Prostate gland (tissue), 2 donors: ENCODE measurements at regions not wholly inside any gene's neighbourhood (a gene's known extent, or its start where the extent isn't known, plus 50 kb on each side); places are given as distances from the start of the nearest gene placed in this dataset.

ENCODE experiments used
- DNase-seq: peaks from one replicate; pipeline ENCODE4 v3.0.0-alpha.2; 2019; ENCODE audit warnings: low spot score
- H3K27ac ChIP-seq, 2 donors: fragments of 200-600 bp; sonication (generic); 2 replicates each; pipeline ENCODE4 v1.5.1; 2017 to 2019
- H3K27me3 ChIP-seq: fragments of 200-600 bp; sonication (generic); replicated peaks from 2 replicates; pipeline ENCODE4 v1.5.1; 2019; ENCODE audit not compliant: insufficient read depth
- H3K36me3 ChIP-seq, 2 donors: fragments of 200-600 bp; sonication (generic); 1 replicate in 1 of 2; 2 replicates in 1 of 2; pipeline versions ENCODE4 v1.5.1 to v1.8.1; 2017 to 2019
- H3K4me1 ChIP-seq: fragments of 200-600 bp; sonication (generic); replicated peaks from 2 replicates; pipeline ENCODE4 v1.5.1; 2019
- H3K4me3 ChIP-seq, 2 donors: fragments of 200-600 bp; sonication (generic); 2 replicates each; pipeline ENCODE4 v1.5.1; 2017 to 2019
- H3K9me3 ChIP-seq: fragments of 200-600 bp; sonication (generic); 2 replicates; pipeline ENCODE4 v1.5.1; 2017
- CTCF ChIP-seq, 4 experiments: fragments of 200-600 bp in 2 of 4; fragments of 450-650 bp in 2 of 4; sonication (generic) in 2 of 4; IDR thresholded peaks; 1 replicate in 3 of 4; 2 replicates in 1 of 4; pipeline ENCODE4 v1.5.1; 2016 to 2019; ENCODE audit warnings: antibody characterized with exemption in 4 of 4, mild to moderate bottlenecking in 2 of 4, moderate library complexity in 2 of 4
- POLR2A ChIP-seq: fragments of 450-650 bp; IDR thresholded peaks from one replicate; pipeline ENCODE4 v1.6.1; 2016; ENCODE audit warnings: antibody characterized with exemption, mild to moderate bottlenecking
- POLR2AphosphoS5 ChIP-seq: sonication (generic); formaldehyde crosslinking; IDR thresholded peaks from one replicate; pipeline ENCODE4 v1.6.1; 2017; ENCODE audit warnings: antibody characterized with exemption
- WGBS: methylation state at CpG from one replicate; pipeline ENCODE4 v1.1.5; 2018; 5-methylcytosine and 5-hydroxymethylcytosine counted together
- intact Hi-C: fragments of 100-400 bp; cut with DNase I; formaldehyde crosslinking; loops from one replicate; pipeline ENCODE4 v1.14.2; 2022

DNA sequence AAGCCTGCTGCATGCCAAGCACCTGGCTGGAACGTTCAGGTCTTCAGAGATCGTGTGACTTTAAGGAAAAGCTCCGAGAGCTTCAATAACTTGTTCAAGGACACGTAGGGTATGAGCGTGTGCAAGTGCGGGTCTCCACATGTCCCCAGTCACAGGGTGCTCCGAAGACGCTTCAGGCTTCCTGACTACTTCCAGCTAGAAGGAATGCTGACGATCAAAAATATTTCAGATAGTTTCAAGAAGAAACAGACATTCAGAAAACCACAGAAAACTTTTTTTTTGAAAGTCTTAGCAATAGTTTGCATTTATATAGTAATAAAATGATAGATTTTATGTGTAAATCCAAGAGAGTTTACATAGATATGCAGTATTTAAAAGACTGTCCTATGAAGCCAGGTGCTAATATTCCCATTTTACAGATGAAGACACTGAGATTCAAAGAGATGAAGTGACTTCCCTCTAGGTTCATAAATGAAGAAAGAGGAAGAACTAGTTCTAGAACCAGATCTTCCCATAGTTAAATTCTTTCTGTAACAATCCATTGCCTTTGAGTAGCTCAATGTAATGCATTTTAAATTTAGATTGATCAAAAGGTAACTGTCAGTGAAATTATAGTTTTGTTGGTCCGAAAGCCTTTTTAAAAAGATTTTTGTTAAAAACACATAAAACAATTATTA, 247.6 kb downstream of the MYLK4 start:
- TF ChIP-seq POLR2AphosphoS5 = no peak
- Histone ChIP-seq H3K27ac (no peak overlapping the region), H3K9me3 (no peaks in the 10 kb centered on the region)

DNA sequence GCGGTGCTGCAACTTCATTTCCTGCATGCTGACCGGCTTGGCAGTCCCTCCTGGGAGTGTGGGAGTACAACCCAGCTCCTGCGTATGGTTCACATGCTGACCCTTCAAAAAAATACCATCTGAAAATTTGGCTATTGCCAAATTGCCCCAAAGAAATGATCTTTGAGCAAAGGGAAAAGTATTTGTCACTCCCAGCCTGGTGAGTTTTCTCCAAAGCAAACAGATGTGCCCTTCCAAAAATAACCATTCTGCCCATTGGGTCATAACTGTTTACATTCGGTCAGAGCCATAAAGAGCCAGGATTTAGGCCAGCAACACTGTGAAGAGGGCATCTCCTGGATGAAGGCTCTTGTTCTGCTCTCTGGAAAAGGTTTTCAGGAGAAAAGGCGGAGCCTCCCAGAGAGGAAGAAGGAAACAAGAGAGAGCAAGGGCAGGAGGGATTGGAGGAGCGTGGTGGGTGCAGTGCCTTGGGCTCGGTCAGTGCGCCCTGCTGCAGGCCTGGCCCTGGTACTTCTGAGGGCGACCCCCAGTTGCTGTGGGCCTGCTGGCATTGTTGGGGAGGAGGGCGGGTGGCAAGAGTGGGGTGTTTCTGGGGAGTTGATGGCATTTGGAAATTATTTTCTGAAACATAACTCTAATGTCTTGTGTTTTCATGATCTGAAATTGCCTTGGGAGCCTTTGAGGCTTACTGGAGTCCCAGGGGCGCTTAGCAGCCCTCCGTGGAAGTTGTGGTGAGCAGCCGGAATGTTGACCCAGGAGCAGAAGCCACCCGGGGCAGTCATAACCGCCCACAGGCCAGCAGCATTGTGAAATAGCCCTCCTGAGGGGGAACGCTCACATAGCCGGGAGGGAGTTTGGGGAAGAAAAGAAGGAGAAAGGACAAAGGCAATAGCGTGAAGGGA, 248.4 kb downstream of the MYLK4 start:
- WGBS = 69% methylated on average over 17 of the region's 18 CpGs
- Histone ChIP-seq H3K36me3 (no peaks in the 10 kb centered on the region), H3K9me3 (no peaks in the 10 kb centered on the region), H3K27ac (no peak overlapping the region), H3K4me3 (no peak overlapping the region), H3K27me3 (no peaks in the 10 kb centered on the region), H3K4me1 (no peaks in the 10 kb centered on the region)
- TF ChIP-seq POLR2A (no peak), POLR2AphosphoS5 (no peak), CTCF (IDR thresholded peaks at IDR 0.05) (no peak)
- DNase-seq = no peak
- intact Hi-C loops = no loop called here

More for the DNA sequence above, 247.6 kb downstream of the MYLK4 start:
- Histone ChIP-seq H3K4me3 (no peak overlapping the region), H3K27me3 (no peaks in the 10 kb centered on the region), H3K4me1 (no peaks in the 10 kb centered on the region), H3K36me3 (no peaks in the 10 kb centered on the region)
- no peak for DNase-seq
- intact Hi-C loops = no loop called here
- WGBS = 58% methylated on average over 10 of the region's 10 CpGs

- WGBS = 62% methylated on average over 11 of the region's 11 CpGs
- Histone ChIP-seq H3K9me3 (no peaks in the 10 kb centered on the region), H3K4me1 (no peaks in the 10 kb centered on the region), H3K27ac (no peak overlapping the region), H3K4me3 (no peak overlapping the region), H3K27me3 (no peaks in the 10 kb centered on the region), H3K36me3 (no peaks in the 10 kb centered on the region)
- TF ChIP-seq CTCF (IDR thresholded peaks at IDR 0.05) (no peak), POLR2AphosphoS5 (no peak), POLR2A (no peak)
- intact Hi-C loops = no loop called here
- no peak for DNase-seq
These were observed 252.6 kb downstream of the MYLK4 start for GRCh38 chr6:2497922-2498623.

DNA sequence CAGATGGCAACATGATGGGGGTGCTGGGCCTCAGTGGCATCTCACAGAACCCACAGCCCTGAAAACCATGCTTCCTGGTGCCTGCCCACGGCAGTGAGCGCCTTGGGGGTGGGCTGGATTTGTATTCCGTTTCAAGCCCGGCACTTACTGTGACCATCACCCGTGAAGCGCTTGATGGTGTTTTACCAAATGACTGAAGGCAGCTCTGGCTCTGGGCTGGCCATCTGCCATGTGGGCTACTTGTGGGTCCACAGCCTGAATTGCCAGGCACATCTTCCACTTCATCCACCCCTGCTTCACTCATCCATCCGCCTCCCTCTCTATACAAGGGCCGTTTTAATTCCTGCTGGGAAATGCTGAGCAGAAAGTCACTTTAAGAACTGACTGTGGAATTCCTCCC, 250.9 kb upstream of the GMDS start:
- Histone ChIP-seq H3K36me3 (no peaks in the 10 kb centered on the region), H3K27me3 (no peaks in the 10 kb centered on the region), H3K27ac (no peak overlapping the region), H3K4me1 (no peaks in the 10 kb centered on the region), H3K4me3 (no peak overlapping the region), H3K9me3 (no peaks in the 10 kb centered on the region)
- no peak for DNase-seq
- no peak for TF ChIP-seq POLR2A
- TF ChIP-seq POLR2AphosphoS5 = no peak
- TF ChIP-seq CTCF (IDR thresholded peaks at IDR 0.05) = no peak
- intact Hi-C loops = no loop called here
- 71% methylated on average over 8 of the region's 8 CpGs for WGBS
